Ishikawa (cell line): ENCODE measurements at regions not wholly inside any gene's neighbourhood (a gene's known extent, or its start where the extent isn't known, plus 50 kb on each side); places are given as distances from the start of the nearest gene placed in this dataset.

Source experiments
- CREB1 ChIP-seq: IDR thresholded peaks from 2 replicates; pipeline ENCODE4 v1.6.1; 2012; ENCODE audit warnings: low read depth
- TAF1 ChIP-seq: IDR thresholded peaks from 2 replicates; pipeline ENCODE4 v1.6.1; 2012; ENCODE audit warnings: low read depth, mild to moderate bottlenecking
- YY1 ChIP-seq: IDR thresholded peaks from 2 replicates; pipeline ENCODE4 v1.6.1; 2012; ENCODE audit warnings: low read depth
- TF ChIP-seq, protein P1 (sequence below): IDR thresholded peaks from 2 replicates; pipeline ENCODE4 v1.6.1; 2012

- TF ChIP-seq, protein P1, sequence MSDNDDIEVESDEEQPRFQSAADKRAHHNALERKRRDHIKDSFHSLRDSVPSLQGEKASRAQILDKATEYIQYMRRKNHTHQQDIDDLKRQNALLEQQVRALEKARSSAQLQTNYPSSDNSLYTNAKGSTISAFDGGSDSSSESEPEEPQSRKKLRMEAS, result no peak
- TF ChIP-seq CREB1 (no peak), YY1 (no peak), TAF1 (no peak)
Measured at GRCh38 chr6:90387383-90387775, 90.7 kb upstream of the BACH2 start.
